GM12892 (cell line): ENCODE measurements at regions not wholly inside any gene's neighbourhood (a gene's known extent, or its start where the extent isn't known, plus 50 kb on each side); places are given as distances from the start of the nearest gene placed in this dataset.

Experiments
- POLR2A ChIP-seq: IDR thresholded peaks from 2 replicates; pipeline ENCODE4 v1.6.1; 2011; ENCODE audit warnings: low read depth, low read length, control low read depth
- POLR2AphosphoS5 ChIP-seq: IDR thresholded peaks from 2 replicates; pipeline ENCODE4 v1.6.1; 2011; ENCODE audit warnings: low read depth, low read length, control low read depth
- TAF1 ChIP-seq: IDR thresholded peaks from 2 replicates; pipeline ENCODE4 v1.6.1; 2011; ENCODE audit warnings: low read depth, mild to moderate bottlenecking, control low read depth, low read length, borderline replicate concordance

DNA sequence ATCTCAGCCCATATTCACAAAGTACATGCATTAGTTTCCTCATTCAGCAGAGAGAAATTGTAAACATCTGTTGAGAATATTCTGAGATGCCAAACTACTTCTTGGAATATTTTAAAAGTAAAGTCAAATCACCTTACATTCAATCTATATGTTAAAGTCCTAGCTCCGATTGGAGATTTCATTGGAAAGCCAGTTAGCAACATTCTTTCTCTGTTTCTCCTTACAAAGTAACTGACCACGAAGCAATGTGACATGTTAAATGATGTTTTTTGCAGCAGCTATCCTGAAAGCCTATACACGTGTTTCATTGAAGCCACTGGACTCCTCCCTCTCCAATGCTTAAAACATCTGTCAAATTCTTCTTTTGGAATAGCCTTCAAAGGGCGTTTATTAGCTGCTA lies 379.1 kb upstream of the CCNH start:
- TF ChIP-seq POLR2AphosphoS5 (no peak), POLR2A (no peak), TAF1 (no peak)
